ENCODE measurements at regions not wholly inside any gene's neighbourhood (a gene's known extent, or its start where the extent isn't known, plus 50 kb on each side); places are given as distances from the start of the nearest gene placed in this dataset.

DNA sequence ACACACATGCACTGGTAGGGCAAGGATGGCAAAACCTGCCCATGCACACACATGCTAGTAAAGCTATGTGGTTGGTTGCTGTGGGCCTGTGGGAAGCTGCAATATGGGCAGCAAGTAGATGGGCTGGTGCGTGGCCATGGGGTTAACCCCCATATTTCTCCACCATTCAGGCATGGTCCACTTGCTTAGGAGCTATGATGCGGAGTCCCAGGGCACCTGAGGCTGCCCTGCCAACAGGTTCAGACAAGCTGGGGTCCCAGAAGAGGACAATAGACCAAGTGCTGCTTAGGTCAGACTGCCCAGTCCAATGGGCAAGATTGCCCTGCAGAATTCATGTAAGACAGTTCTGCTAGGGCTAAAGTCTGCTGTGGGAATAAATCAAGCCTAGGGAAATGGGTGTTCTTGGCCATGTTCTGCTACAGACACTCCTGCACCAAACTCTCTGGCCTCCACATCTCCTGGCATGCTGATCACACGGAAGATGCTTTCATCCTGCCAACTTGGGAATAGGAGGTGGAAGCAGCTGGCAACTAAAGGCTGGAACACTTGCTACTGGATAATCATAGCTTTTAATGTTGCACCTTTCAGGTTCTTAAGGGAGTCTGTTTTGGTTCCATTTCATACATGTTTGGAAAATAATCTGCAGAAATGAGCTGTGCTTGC lies 646.3 kb upstream of the SLITRK1 start:
- no peak for TF ChIP-seq TAF1 (IDR thresholded peaks at IDR 0.05; ENCODE audit: borderline replicate concordance, insufficient read depth, low read length)
- TF ChIP-seq SIN3A (IDR thresholded peaks at IDR 0.05; ENCODE audit: borderline replicate concordance, insufficient read depth, low read length): no peak
- TF ChIP-seq, protein P1, sequence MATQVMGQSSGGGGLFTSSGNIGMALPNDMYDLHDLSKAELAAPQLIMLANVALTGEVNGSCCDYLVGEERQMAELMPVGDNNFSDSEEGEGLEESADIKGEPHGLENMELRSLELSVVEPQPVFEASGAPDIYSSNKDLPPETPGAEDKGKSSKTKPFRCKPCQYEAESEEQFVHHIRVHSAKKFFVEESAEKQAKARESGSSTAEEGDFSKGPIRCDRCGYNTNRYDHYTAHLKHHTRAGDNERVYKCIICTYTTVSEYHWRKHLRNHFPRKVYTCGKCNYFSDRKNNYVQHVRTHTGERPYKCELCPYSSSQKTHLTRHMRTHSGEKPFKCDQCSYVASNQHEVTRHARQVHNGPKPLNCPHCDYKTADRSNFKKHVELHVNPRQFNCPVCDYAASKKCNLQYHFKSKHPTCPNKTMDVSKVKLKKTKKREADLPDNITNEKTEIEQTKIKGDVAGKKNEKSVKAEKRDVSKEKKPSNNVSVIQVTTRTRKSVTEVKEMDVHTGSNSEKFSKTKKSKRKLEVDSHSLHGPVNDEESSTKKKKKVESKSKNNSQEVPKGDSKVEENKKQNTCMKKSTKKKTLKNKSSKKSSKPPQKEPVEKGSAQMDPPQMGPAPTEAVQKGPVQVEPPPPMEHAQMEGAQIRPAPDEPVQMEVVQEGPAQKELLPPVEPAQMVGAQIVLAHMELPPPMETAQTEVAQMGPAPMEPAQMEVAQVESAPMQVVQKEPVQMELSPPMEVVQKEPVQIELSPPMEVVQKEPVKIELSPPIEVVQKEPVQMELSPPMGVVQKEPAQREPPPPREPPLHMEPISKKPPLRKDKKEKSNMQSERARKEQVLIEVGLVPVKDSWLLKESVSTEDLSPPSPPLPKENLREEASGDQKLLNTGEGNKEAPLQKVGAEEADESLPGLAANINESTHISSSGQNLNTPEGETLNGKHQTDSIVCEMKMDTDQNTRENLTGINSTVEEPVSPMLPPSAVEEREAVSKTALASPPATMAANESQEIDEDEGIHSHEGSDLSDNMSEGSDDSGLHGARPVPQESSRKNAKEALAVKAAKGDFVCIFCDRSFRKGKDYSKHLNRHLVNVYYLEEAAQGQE (IDR thresholded peaks at IDR 0.05; ENCODE audit: insufficient read depth in 1 of 2, low read depth in 2 of 2, low read length in 2 of 2): no peak
- TF ChIP-seq POLR2AphosphoS5 (IDR thresholded peaks at IDR 0.05; ENCODE audit: low read depth, low read length): no peak
- TF ChIP-seq FOXP2 (optimal IDR thresholded peaks at IDR 0.05; ENCODE audit: borderline replicate concordance, extremely low read depth, extremely low read length, insufficient read depth): no peak

DNA sequence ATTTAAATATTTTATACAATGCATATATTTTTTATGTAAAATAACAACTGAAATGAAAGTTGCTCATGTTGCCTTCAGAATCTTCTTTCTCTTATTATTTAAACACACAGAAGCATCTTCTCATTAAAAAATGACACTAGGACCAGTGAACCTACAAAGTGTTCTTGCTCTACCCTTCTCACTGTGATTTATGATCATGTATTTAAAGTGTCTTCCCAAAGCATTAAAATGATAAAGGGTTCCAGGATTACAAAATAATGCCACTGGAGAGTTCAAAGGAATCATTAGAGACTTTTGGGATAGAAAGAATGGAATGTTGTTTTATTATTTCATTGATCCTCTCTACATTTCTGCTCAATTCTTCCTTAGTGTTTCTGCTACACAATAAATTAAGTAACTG lies 643.6 kb upstream of the SLITRK1 start:
- TF ChIP-seq POLR2AphosphoS5 (IDR thresholded peaks at IDR 0.05; ENCODE audit: low read depth, low read length) (no peak), TAF1 (IDR thresholded peaks at IDR 0.05; ENCODE audit: borderline replicate concordance, insufficient read depth, low read length) (no peak), SIN3A (IDR thresholded peaks at IDR 0.05; ENCODE audit: borderline replicate concordance, insufficient read depth, low read length) (no peak), FOXP2 (optimal IDR thresholded peaks at IDR 0.05; ENCODE audit: borderline replicate concordance, extremely low read depth, extremely low read length, insufficient read depth) (no peak)
- TF ChIP-seq, protein P1 (IDR thresholded peaks at IDR 0.05; ENCODE audit: insufficient read depth in 1 of 2, low read depth in 2 of 2, low read length in 2 of 2): no peak

- no peak for TF ChIP-seq TAF1 (IDR thresholded peaks at IDR 0.05; ENCODE audit: borderline replicate concordance, insufficient read depth, low read length)
- TF ChIP-seq POLR2AphosphoS5 (IDR thresholded peaks at IDR 0.05; ENCODE audit: low read depth, low read length): no peak
- TF ChIP-seq SIN3A (IDR thresholded peaks at IDR 0.05; ENCODE audit: borderline replicate concordance, insufficient read depth, low read length): no peak
- no peak for TF ChIP-seq FOXP2 (optimal IDR thresholded peaks at IDR 0.05; ENCODE audit: borderline replicate concordance, extremely low read depth, extremely low read length, insufficient read depth)
- TF ChIP-seq, protein P1 (IDR thresholded peaks at IDR 0.05; ENCODE audit: insufficient read depth in 1 of 2, low read depth in 2 of 2, low read length in 2 of 2): no peak
Measured at GRCh38 chr13:84524586-84524985, 642.3 kb upstream of the SLITRK1 start.

GRCh38 chr13:84500016-84500415 lies 617.7 kb upstream of the SLITRK1 start:
- TF ChIP-seq POLR2AphosphoS5 (IDR thresholded peaks at IDR 0.05; ENCODE audit: low read depth, low read length) (no peak), TAF1 (IDR thresholded peaks at IDR 0.05; ENCODE audit: borderline replicate concordance, insufficient read depth, low read length) (no peak), SIN3A (IDR thresholded peaks at IDR 0.05; ENCODE audit: borderline replicate concordance, insufficient read depth, low read length) (no peak), FOXP2 (optimal IDR thresholded peaks at IDR 0.05; ENCODE audit: borderline replicate concordance, extremely low read depth, extremely low read length, insufficient read depth) (no peak)
- TF ChIP-seq, protein P1 (IDR thresholded peaks at IDR 0.05; ENCODE audit: insufficient read depth in 1 of 2, low read depth in 2 of 2, low read length in 2 of 2): no peak
